Thyroid gland (tissue), 4 donors: ENCODE measurements at regions not wholly inside any gene's neighbourhood (a gene's known extent, or its start where the extent isn't known, plus 50 kb on each side); places are given as distances from the start of the nearest gene placed in this dataset.

Experiments
- DNase-seq, 2 donors: peaks; one replicate each; pipeline ENCODE4 v3.0.0-alpha.2; 2019
- H3K27ac ChIP-seq, 3 donors: fragments of 200-600 bp; sonication (generic); 1 replicate in 2 of 3; 2 replicates in 1 of 3; pipeline ENCODE4 v1.5.1; 2016 to 2019; ENCODE audit warnings: mild to moderate bottlenecking in 1 of 3, moderate library complexity in 1 of 3
- H3K27me3 ChIP-seq: fragments of 200-600 bp; sonication (generic); one replicate; pipeline ENCODE4 v1.5.1; 2019
- H3K36me3 ChIP-seq, 2 donors: fragments of 200-600 bp; sonication (generic); one replicate each; pipeline ENCODE4 v1.5.1; 2016 to 2019
- H3K4me1 ChIP-seq, 2 donors: fragments of 200-600 bp; sonication (generic); one replicate each; pipeline ENCODE4 v1.5.1; 2017 to 2019
- H3K4me3 ChIP-seq, 3 donors: fragments of 200-600 bp; sonication (generic); replicated peaks in 1 of 3; 1 replicate in 2 of 3; 2 replicates in 1 of 3; pipeline ENCODE4 v1.5.1; 2016; ENCODE audit warnings: mild to moderate bottlenecking in 1 of 3
- H3K9me3 ChIP-seq: fragments of 200-600 bp; sonication (generic); one replicate; pipeline ENCODE4 v1.5.1; 2017
- POLR2A ChIP-seq, 2 donors: fragments of 450-650 bp; IDR thresholded peaks; one replicate each; pipeline ENCODE4 v1.6.1; 2017; ENCODE audit warnings: antibody characterized with exemption in 2 of 2, mild to moderate bottlenecking in 2 of 2, moderate library complexity in 1 of 2
- WGBS, 2 donors: methylation state at CpG; one replicate each; pipeline ENCODE4 v1.1.5; 2017; 5-methylcytosine and 5-hydroxymethylcytosine counted together
- intact Hi-C: fragments of 100-400 bp; cut with DNase I; formaldehyde crosslinking; loops from one replicate; pipeline ENCODE4 v1.15.1; 2023
- TF ChIP-seq, protein P1 (sequence below), 6 experiments: fragments of 200-600 bp in 3 of 6; fragments of 450-650 bp in 3 of 6; sonication (generic) in 3 of 6; IDR thresholded peaks; one replicate each; pipeline ENCODE4 v1.5.1; 2016 to 2019; ENCODE audit warnings: antibody characterized with exemption in 6 of 6, mild to moderate bottlenecking in 2 of 6, inconsistent platforms in 1 of 6, moderate library complexity in 1 of 6

DNA sequence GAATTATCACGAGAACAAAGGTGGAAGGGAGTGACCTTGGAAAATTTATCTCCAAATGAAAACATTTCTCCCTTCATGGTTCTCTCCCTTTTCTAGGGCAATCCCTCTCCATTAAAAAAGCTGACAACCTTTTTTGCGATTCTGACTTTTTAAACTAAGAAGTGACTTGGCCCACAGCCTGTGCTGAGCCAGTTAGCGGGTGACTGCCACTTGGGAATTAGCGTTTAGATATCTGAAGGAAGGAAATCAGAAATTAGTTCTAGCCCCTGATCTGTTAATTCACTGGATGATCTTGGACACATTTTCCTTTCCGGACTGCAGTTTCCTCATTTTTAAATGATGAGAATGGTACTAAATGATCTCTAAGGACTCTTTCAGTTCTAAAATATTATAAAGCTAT lies 245.0 kb downstream of the FBXO8 start:
- WGBS, 2 donors = 54 to 59% methylated on average over 5 of the region's 5 CpGs
- Histone ChIP-seq H3K27ac (no peak overlapping the region), H3K4me1 (no peaks in the 10 kb centered on the region), H3K36me3 (no peaks in the 10 kb centered on the region), H3K27me3 (no peaks in the 10 kb centered on the region), H3K4me3 (no peak overlapping the region), H3K9me3 (peaks cover 3% of the 10 kb centered on the region)
- DNase-seq = no peak
- TF ChIP-seq, protein P1, sequence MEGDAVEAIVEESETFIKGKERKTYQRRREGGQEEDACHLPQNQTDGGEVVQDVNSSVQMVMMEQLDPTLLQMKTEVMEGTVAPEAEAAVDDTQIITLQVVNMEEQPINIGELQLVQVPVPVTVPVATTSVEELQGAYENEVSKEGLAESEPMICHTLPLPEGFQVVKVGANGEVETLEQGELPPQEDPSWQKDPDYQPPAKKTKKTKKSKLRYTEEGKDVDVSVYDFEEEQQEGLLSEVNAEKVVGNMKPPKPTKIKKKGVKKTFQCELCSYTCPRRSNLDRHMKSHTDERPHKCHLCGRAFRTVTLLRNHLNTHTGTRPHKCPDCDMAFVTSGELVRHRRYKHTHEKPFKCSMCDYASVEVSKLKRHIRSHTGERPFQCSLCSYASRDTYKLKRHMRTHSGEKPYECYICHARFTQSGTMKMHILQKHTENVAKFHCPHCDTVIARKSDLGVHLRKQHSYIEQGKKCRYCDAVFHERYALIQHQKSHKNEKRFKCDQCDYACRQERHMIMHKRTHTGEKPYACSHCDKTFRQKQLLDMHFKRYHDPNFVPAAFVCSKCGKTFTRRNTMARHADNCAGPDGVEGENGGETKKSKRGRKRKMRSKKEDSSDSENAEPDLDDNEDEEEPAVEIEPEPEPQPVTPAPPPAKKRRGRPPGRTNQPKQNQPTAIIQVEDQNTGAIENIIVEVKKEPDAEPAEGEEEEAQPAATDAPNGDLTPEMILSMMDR (IDR thresholded peaks at IDR 0.05) = no peak
- no peak for TF ChIP-seq POLR2A (IDR thresholded peaks at IDR 0.05)
- intact Hi-C loops = no loop called here

DNA sequence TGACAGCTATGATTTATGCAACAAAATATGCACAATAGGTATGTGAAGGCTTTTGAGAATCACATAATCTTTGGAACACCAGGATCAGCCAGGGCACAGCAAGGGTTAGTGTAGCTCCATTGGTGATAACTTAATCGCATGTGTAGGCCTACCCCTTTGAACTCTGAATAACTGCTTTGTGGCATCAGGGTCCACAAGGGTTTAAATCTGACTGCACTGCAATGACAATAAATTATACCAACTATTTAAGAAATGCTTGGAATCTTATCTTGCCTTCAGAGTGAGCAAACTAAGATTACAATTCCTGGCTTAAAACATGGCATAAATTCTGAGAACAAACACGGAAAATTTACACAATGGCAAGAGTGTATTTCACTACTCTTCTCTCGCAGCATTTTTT lies 245.8 kb downstream of the FBXO8 start:
- TF ChIP-seq POLR2A (IDR thresholded peaks at IDR 0.05) = no peak
- TF ChIP-seq, protein P1 (IDR thresholded peaks at IDR 0.05) = no peak
- Histone ChIP-seq H3K36me3 (no peaks in the 10 kb centered on the region), H3K27ac (no peak overlapping the region), H3K27me3 (no peaks in the 10 kb centered on the region), H3K9me3 (peaks cover 3% of the 10 kb centered on the region), H3K4me3 (no peak overlapping the region), H3K4me1 (no peaks in the 10 kb centered on the region)
- intact Hi-C loops = no loop called here
- 85% methylated on average over 3 of the region's 3 CpGs for WGBS, 2 donors
- DNase-seq = no peak

DNA sequence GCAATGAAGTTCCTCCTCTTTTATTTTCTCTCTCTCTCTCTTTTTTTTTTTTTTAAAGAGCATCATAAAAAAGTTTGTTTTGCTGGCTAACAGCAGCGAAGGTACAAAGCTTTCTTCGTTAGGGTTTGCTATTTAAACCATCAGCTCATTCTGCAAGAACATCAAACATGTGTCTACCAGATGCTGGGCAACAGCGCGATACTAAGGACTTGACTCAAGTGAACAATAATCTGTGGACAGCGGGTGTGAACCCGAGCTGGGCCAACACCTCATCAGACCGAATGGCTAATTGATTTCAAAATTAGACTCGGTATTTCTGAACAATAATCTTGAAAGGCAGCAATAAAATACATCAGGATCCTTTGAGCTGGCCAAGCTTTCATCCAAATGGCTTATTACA lies 246.4 kb downstream of the FBXO8 start:
- no peaks in the 10 kb centered on the region for H3K36me3 ChIP-seq
- H3K27me3 ChIP-seq = no peaks in the 10 kb centered on the region
- peaks cover 3% of the 10 kb centered on the region for H3K9me3 ChIP-seq
- DNase-seq = no peak
- H3K4me3 ChIP-seq = no peak overlapping the region
- TF ChIP-seq, protein P1 (IDR thresholded peaks at IDR 0.05) = no peak
- TF ChIP-seq POLR2A (IDR thresholded peaks at IDR 0.05) = no peak
- intact Hi-C loops = no loop called here
- no peaks in the 10 kb centered on the region for H3K4me1 ChIP-seq
- H3K27ac ChIP-seq = no peak overlapping the region
- 89 to 90% methylated on average over 8 of the region's 8 CpGs for WGBS, 2 donors

DNA sequence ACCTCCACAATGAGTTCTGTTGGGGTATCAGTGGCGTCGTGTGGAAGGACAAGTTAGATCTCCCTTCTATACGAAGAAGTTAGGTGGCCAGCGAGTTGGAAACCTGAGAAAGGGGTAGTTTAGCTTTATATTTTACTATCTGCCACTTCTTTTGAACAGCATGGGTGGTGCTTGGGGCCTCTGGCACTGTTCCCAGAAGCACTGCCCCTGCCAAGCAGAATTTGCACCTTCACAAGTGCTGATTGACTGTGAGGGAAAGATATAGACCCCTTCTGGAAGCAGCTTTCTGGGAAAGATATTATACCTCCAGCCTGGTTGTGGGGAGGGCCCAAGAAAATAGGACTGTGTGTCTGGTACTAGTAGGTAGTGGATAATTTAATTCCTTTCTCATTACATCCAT lies 246.9 kb downstream of the FBXO8 start:
- Histone ChIP-seq H3K27ac (no peak overlapping the region), H3K4me3 (no peak overlapping the region), H3K4me1 (no peaks in the 10 kb centered on the region), H3K27me3 (no peaks in the 10 kb centered on the region), H3K9me3 (peaks cover 3% of the 10 kb centered on the region), H3K36me3 (no peaks in the 10 kb centered on the region)
- 69 to 77% methylated on average over 4 of the region's 4 CpGs for WGBS, 2 donors
- intact Hi-C loops = no loop called here
- no peak for DNase-seq
- TF ChIP-seq, protein P1 (IDR thresholded peaks at IDR 0.05) = no peak
- TF ChIP-seq POLR2A (IDR thresholded peaks at IDR 0.05) = no peak

GRCh38 chr4:174036111-174036510 lies 247.4 kb downstream of the FBXO8 start:
- intact Hi-C loops = no loop called here
- TF ChIP-seq, protein P1 (IDR thresholded peaks at IDR 0.05) = no peak
- TF ChIP-seq POLR2A (IDR thresholded peaks at IDR 0.05) = no peak
- Histone ChIP-seq H3K4me3 (no peak overlapping the region), H3K9me3 (peaks cover 3% of the 10 kb centered on the region), H3K4me1 (no peaks in the 10 kb centered on the region), H3K27me3 (no peaks in the 10 kb centered on the region), H3K36me3 (no peaks in the 10 kb centered on the region), H3K27ac (no peak overlapping the region)
- 37 to 51% methylated on average over 2 of the region's 2 CpGs for WGBS, 2 donors
- DNase-seq = no peak
